Smooth muscle cell (in vitro differentiated cells): ENCODE measurements at regions not wholly inside any gene's neighbourhood (a gene's known extent, or its start where the extent isn't known, plus 50 kb on each side); places are given as distances from the start of the nearest gene placed in this dataset.
"Not testable (repeated sequence)": the region's sequence is repeated elsewhere in the genome, so short reads cannot be mapped to it uniquely, and the experiment has no call there.

ENCODE experiments used
- DNase-seq: peaks from one replicate; lab custom pipeline; 2025; ENCODE audit not compliant: unreplicated experiment; lab: John Stamatoyannopoulos, UW
- H2AFZ ChIP-seq: fragments of 200-600 bp; sonication (generic); 2 replicates; pipeline ENCODE4 v1.6.0; 2016; ENCODE audit warnings: antibody characterized with exemption, low read depth, mild to moderate bottlenecking
- H3F3A ChIP-seq: fragments of 200-600 bp; sonication (generic); 2 replicates; pipeline ENCODE4 v1.6.0; 2017; ENCODE audit warnings: antibody characterized with exemption, low read depth
- H3K27ac ChIP-seq: fragments of 200-600 bp; sonication (generic); 2 replicates; pipeline ENCODE4 v1.5.1; 2016; ENCODE audit warnings: low read depth, mild to moderate bottlenecking
- H3K27me3 ChIP-seq: fragments of 200-600 bp; sonication (generic); 2 replicates; pipeline ENCODE4 v1.6.1; 2016; ENCODE audit warnings: low read depth, mild to moderate bottlenecking
- H3K36me3 ChIP-seq: fragments of 200-600 bp; sonication (generic); 2 replicates; pipeline ENCODE4 v1.5.1; 2016; ENCODE audit warnings: low read depth
- H3K4me1 ChIP-seq: fragments of 200-600 bp; sonication (generic); 2 replicates; pipeline ENCODE4 v1.5.1; 2016; ENCODE audit warnings: low read depth
- H3K4me2 ChIP-seq: fragments of 200-600 bp; sonication (generic); 2 replicates; pipeline ENCODE4 v1.6.0; 2016; ENCODE audit warnings: mild to moderate bottlenecking
- H3K4me3 ChIP-seq: fragments of 200-600 bp; sonication (generic); 2 replicates; pipeline ENCODE4 v1.5.1; 2016; ENCODE audit warnings: mild to moderate bottlenecking
- H3K79me2 ChIP-seq: fragments of 200-600 bp; sonication (generic); 2 replicates; pipeline ENCODE4 v1.6.0; 2016; ENCODE audit warnings: low read depth, mild to moderate bottlenecking
- H3K9ac ChIP-seq: fragments of 200-600 bp; sonication (generic); 2 replicates; pipeline ENCODE4 v1.6.0; 2016; ENCODE audit warnings: low read depth
- H3K9me3 ChIP-seq: fragments of 200-600 bp; sonication (generic); replicated peaks from 2 replicates; pipeline ENCODE4 v1.5.1; 2016; ENCODE audit warnings: low read depth
- H4K20me1 ChIP-seq: fragments of 200-600 bp; sonication (generic); 2 replicates; pipeline ENCODE4 v1.6.0; 2016; ENCODE audit warnings: low read depth
- CTCF ChIP-seq: fragments of 200-600 bp; sonication (generic); IDR thresholded peaks from 2 replicates; pipeline ENCODE4 v1.5.1; 2017; ENCODE audit warnings: borderline replicate concordance, mild to moderate bottlenecking, antibody characterized with exemption; ENCODE audit not compliant: insufficient read depth, poor library complexity, severe bottlenecking
- WGBS: methylation state at CpG from one replicate; pipeline ENCODE4 v1.1.7; 2016; ENCODE audit warnings: low lambda C conversion rate; 5-methylcytosine and 5-hydroxymethylcytosine counted together

GRCh38 chr4:68720723-68721122, 50.3 kb upstream of the UGT2B15 start:
- H2AFZ ChIP-seq, H3K27ac ChIP-seq, H3F3A ChIP-seq, DNase-seq, H3K4me2 ChIP-seq, H3K9ac ChIP-seq, H3K36me3 ChIP-seq, H3K79me2 ChIP-seq, H3K4me3 ChIP-seq, H3K9me3 ChIP-seq, H3K27me3 ChIP-seq, H4K20me1 ChIP-seq, H3K4me1 ChIP-seq: not testable (repeated sequence)
- 86% methylated on average over 6 of the region's 6 CpGs for WGBS

GRCh38 chr4:68724426-68724825, 54.0 kb upstream of the UGT2B15 start:
- Histone ChIP-seq H3K27ac (no peak overlapping the region), H3K4me3 (no peak overlapping the region), H3K27me3 (no peaks in the 10 kb centered on the region), H3K9me3 (no peaks in the 10 kb centered on the region), H3K9ac (no peak overlapping the region), H4K20me1 (no peaks in the 10 kb centered on the region), H3F3A (no peaks in the 10 kb centered on the region), H3K79me2 (no peaks in the 10 kb centered on the region), H2AFZ (no peak overlapping the region), H3K36me3 (no peaks in the 10 kb centered on the region), H3K4me1 (no peaks in the 10 kb centered on the region), H3K4me2 (no peak overlapping the region)
- TF ChIP-seq CTCF, result no peak
- 84% methylated on average over 7 of the region's 7 CpGs for WGBS
- no peak for DNase-seq

- no peak for TF ChIP-seq CTCF
Observed at GRCh38 chr4:68724922-68725321, 54.5 kb upstream of the UGT2B15 start.

DNA sequence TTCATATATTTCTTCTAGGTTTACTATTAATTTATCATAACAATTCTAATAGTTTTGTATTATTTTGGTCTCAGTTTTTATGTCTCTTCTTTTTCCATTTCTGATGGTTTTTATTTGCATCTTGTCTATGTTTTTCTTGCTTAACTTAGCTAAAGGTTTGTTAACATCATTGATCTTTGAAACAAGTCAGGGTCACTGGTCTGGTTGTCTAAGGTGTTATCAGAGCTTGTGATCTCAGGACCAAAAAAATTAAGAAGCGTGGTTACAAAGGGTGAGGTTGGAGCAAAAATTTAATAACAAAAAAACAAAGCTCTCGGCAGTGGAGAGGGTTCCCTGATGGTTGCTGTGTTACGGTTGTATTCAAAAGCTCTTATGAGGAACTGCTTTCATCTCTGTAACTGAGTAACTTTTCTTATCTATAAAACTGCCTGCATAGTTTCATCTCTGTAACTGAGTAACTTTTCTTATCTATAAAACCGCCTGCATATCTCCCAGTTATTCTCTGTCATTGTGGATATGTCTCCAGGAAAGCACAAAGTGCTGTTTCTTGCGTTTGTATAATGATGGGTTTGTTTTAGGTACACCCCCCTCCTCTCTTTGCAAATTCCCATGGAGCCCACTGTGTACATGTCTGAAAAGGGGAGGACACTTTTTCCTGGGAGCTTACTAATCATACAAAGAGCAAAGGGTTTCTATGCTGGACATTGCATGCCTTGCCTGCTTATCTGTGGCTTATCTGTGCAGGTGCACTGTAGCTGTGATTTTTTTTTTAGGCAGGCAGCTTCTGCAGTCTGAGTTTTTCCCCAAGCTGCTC, 62.4 kb upstream of the UGT2B15 start:
- no peak for TF ChIP-seq CTCF
- no peak overlapping the region for H3K9ac ChIP-seq
- peak overlapping the region; percentile 10 for H2AFZ ChIP-seq
- H4K20me1 ChIP-seq, result no peaks in the 10 kb centered on the region
- no peak for DNase-seq
- H3K4me1 ChIP-seq, result no peaks in the 10 kb centered on the region
- no peaks in the 10 kb centered on the region for H3F3A ChIP-seq
- 34% methylated on average over 5 of the region's 5 CpGs for WGBS
- H3K79me2 ChIP-seq, result no peaks in the 10 kb centered on the region
- H3K27ac ChIP-seq, result no peak overlapping the region
- H3K36me3 ChIP-seq, result no peaks in the 10 kb centered on the region
- no peak overlapping the region for H3K4me3 ChIP-seq
- no peaks in the 10 kb centered on the region for H3K27me3 ChIP-seq
- H3K9me3 ChIP-seq, result no peaks in the 10 kb centered on the region
- no peak overlapping the region for H3K4me2 ChIP-seq

More at GRCh38 chr4:68724922-68725321, 54.5 kb upstream of the UGT2B15 start:
- no peaks in the 10 kb centered on the region for H3K27me3 ChIP-seq
- H3F3A ChIP-seq, result no peaks in the 10 kb centered on the region
- no peaks in the 10 kb centered on the region for H4K20me1 ChIP-seq
- H3K4me1 ChIP-seq, result no peaks in the 10 kb centered on the region
- no peak overlapping the region for H3K27ac ChIP-seq
- no peak overlapping the region for H3K4me2 ChIP-seq
- no peak overlapping the region for H3K4me3 ChIP-seq
- no peaks in the 10 kb centered on the region for H3K36me3 ChIP-seq
- H2AFZ ChIP-seq, result no peak overlapping the region
- no peaks in the 10 kb centered on the region for H3K9me3 ChIP-seq
- DNase-seq, result no peak
- no peaks in the 10 kb centered on the region for H3K79me2 ChIP-seq
- WGBS, result 94% methylated on average over 12 of the region's 12 CpGs
- no peak overlapping the region for H3K9ac ChIP-seq
